ENCODE measurements at regions not wholly inside any gene's neighbourhood (a gene's known extent, or its start where the extent isn't known, plus 50 kb on each side); places are given as distances from the start of the nearest gene placed in this dataset.
A peak's percentile ranks its signal among the peaks of the same experiment; 100 is the strongest.

DNA sequence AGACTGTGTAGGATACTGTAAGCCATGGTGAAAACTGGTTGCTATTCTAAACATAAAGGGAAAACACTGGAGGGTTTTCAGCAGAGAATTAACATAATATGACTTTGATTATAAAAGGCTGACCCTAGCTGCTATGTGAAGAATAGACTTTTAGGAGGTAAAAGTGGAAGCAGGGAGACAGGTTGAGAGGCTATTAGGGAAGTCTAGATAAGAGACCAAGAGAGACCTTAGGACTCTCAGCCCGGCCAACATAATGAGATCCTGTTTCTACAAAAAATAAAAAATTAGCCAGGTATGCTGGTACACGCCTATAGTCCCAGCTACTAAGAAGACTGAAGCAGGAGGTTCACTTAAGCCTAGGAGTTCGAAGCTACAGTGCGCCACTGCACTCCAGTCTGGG, 393.2 kb upstream of the PMFBP1 start:
- ATAC-seq (no peak), DNase-seq (no peak)
- no peaks in the 10 kb centered on the region for H3K27me3 ChIP-seq
- H3K36me3 ChIP-seq = no peaks in the 10 kb centered on the region
- no peak overlapping the region for H3K27ac ChIP-seq
- peaks cover 0 to 5% (median 0%) of the 10 kb centered on the region in 4 donors for H3K4me1 ChIP-seq
- H3K4me3 ChIP-seq = no peak overlapping the region
- whole genome bisulfite sequencing (ENCODE audit: insufficient coverage, low coverage, low lambda C conversion rate, missing lambda C conversion rate) = 100% methylated on average over 3 of the region's 4 CpGs
- intact Hi-C loops (cut with DNase I) = no loop called here
- no peaks in the 10 kb centered on the region for H3K9me3 ChIP-seq
- TF ChIP-seq POLR2A (IDR thresholded peaks at IDR 0.05) = no peak
- TF ChIP-seq, protein P1, sequence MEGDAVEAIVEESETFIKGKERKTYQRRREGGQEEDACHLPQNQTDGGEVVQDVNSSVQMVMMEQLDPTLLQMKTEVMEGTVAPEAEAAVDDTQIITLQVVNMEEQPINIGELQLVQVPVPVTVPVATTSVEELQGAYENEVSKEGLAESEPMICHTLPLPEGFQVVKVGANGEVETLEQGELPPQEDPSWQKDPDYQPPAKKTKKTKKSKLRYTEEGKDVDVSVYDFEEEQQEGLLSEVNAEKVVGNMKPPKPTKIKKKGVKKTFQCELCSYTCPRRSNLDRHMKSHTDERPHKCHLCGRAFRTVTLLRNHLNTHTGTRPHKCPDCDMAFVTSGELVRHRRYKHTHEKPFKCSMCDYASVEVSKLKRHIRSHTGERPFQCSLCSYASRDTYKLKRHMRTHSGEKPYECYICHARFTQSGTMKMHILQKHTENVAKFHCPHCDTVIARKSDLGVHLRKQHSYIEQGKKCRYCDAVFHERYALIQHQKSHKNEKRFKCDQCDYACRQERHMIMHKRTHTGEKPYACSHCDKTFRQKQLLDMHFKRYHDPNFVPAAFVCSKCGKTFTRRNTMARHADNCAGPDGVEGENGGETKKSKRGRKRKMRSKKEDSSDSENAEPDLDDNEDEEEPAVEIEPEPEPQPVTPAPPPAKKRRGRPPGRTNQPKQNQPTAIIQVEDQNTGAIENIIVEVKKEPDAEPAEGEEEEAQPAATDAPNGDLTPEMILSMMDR (IDR thresholded peaks at IDR 0.05) = no peak

DNA sequence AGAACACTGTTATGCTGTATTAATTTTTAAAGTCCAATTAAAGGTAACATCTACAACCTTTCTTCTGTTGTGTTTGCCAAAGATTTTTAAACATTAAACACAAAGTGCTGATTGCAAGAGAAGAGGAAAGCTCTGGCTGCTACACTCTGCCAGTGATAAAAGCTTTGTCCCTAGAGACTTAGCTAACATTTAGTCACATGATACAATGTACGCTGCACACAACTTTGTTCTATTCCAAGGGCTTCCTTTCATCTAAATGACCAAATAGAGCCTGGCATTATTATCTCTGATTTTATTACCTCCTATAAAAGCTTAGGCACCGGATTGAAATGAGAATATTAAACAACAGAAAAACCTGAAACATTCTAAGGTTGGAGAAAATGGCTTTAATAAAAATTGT, 388.7 kb upstream of the PMFBP1 start:
- H3K4me1 ChIP-seq = peaks cover 0 to 5% (median 0%) of the 10 kb centered on the region in 4 donors
- WGBS (ENCODE audit: insufficient coverage, low coverage, low lambda C conversion rate, missing lambda C conversion rate) = 28% methylated on average over 2 of the region's 2 CpGs
- DNase-seq = no peak
- no peaks in the 10 kb centered on the region for H3K36me3 ChIP-seq
- no peak overlapping the region for H3K4me3 ChIP-seq
- no peak overlapping the region for H3K27ac ChIP-seq
- H3K9me3 ChIP-seq = no peaks in the 10 kb centered on the region
- peak; percentile 75 to 97 (median 82) for ATAC-seq
- intact Hi-C loops (cut with DNase I) = no loop called here
- no peak for TF ChIP-seq POLR2A (IDR thresholded peaks at IDR 0.05)
- TF ChIP-seq, protein P1 (IDR thresholded peaks at IDR 0.05) = no peak
- H3K27me3 ChIP-seq = no peaks in the 10 kb centered on the region

DNA sequence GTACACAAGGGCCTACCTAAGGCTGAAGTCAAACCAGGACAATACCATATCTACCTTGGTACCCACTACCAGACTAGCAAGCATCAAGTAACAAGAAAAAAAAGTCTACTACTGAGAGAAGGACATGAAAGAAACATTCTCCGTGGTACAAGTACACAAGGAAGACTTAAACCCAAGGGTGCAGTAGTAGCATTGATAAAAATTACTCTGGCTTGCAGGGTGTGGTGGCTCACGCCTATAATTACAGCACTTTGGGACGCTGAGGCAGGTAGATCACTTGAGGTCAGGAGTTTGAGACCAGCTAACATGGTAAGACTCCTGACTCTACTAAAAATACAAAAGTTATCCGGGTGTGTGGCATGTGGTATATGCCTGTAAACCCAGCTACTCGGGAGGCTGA, 386.5 kb upstream of the PMFBP1 start:
- Histone ChIP-seq H3K27me3 (no peaks in the 10 kb centered on the region), H3K36me3 (no peaks in the 10 kb centered on the region), H3K4me1 (peaks cover 0 to 5% (median 0%) of the 10 kb centered on the region in 4 donors), H3K4me3 (no peak overlapping the region), H3K27ac (no peak overlapping the region), H3K9me3 (no peaks in the 10 kb centered on the region)
- DNase-seq (no peak), ATAC-seq (no peak)
- 83% methylated on average over 1 of the region's 5 CpGs for WGBS (ENCODE audit: insufficient coverage, low coverage, low lambda C conversion rate, missing lambda C conversion rate)
- intact Hi-C loops (cut with DNase I) = no loop called here
- no peak for TF ChIP-seq POLR2A (IDR thresholded peaks at IDR 0.05)
- TF ChIP-seq, protein P1 (IDR thresholded peaks at IDR 0.05) = no peak

DNA sequence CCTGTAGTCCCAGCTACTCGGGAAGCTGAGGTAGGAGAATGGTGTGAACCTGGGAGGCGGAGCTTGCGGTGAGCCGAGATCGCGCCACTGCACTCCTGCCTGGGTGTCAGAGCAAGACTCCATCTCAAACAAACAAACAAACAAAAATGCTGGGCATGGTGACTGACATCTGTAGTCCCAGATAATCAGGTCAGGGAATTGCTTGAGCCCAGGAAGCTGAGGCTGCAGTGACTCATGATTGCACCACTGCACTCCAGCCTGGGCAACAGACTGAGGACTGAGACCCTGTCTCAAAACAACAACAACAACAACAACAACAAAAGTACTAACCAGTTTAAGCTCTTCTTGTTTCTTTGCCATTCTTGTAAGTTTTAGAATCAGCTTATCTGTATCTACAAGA, 383.0 kb upstream of the PMFBP1 start:
- Histone ChIP-seq H3K27ac (no peak overlapping the region), H3K9me3 (no peaks in the 10 kb centered on the region), H3K4me1 (no peaks in the 10 kb centered on the region), H3K27me3 (no peaks in the 10 kb centered on the region), H3K36me3 (no peaks in the 10 kb centered on the region), H3K4me3 (no peak overlapping the region)
- ATAC-seq (no peak), DNase-seq (no peak)
- TF ChIP-seq POLR2A (IDR thresholded peaks at IDR 0.05) = no peak
- TF ChIP-seq, protein P1 (IDR thresholded peaks at IDR 0.05) = no peak
- WGBS (ENCODE audit: insufficient coverage, low coverage, low lambda C conversion rate, missing lambda C conversion rate) = 80% methylated on average over 1 of the region's 6 CpGs
- intact Hi-C loops (cut with DNase I) = no loop called here

DNA sequence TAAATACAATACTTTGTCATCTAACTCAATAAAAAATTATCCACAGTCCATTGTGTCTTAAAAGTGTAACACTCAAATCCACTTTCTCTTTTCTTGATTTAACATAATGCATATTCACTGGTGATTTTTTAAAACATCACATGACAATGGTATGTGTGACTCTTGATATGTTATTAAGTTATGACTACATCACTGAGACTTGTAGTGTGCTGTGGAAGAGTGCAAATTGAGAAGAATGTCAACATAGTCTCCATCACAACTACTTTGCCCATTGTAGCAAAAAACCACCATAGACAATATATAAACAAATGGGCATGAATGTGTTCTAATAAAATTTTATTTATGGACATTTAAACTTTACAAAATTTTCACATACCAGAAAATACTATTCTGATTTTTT, 380.7 kb upstream of the PMFBP1 start:
- Histone ChIP-seq H3K4me3 (no peak overlapping the region), H3K27me3 (no peaks in the 10 kb centered on the region), H3K4me1 (no peaks in the 10 kb centered on the region), H3K36me3 (no peaks in the 10 kb centered on the region), H3K27ac (no peak overlapping the region), H3K9me3 (no peaks in the 10 kb centered on the region)
- intact Hi-C loops (cut with DNase I) = no loop called here
- DNase-seq = no peak
- no peak for TF ChIP-seq POLR2A (IDR thresholded peaks at IDR 0.05)
- TF ChIP-seq, protein P1 (IDR thresholded peaks at IDR 0.05) = no peak
- no peak for ATAC-seq

Data from right lobe of liver (tissue), 6 donors.